ENCODE measurements at regions not wholly inside any gene's neighbourhood (a gene's known extent, or its start where the extent isn't known, plus 50 kb on each side); places are given as distances from the start of the nearest gene placed in this dataset.
"Not testable (repeated sequence)": the region's sequence is repeated elsewhere in the genome, so short reads cannot be mapped to it uniquely, and the experiment has no call there.

DNA sequence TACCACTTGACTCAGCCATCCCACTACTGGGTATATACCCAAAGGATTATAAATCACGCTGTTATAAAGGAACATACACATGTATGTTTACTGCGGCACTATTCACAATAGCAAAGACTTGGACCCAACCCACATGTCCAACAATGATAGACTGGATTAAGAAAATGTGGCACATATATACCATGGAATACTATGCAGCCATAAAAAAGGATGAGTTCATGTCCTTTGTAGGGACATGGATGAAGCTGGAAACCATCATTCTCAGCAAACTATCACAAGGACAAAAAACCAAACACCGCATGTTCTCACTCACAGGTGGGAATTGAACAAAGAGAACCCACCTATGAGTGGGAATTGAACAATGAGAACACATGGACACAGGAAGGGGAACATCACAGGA lies 387.6 kb downstream of the RAD51AP2 start:
- H3K36me3 Mint-ChIP-seq (ENCODE audit: low read depth); H3K4me1 Mint-ChIP-seq (ENCODE audit: low read depth); H3K27me3 Mint-ChIP-seq; H3K4me3 Mint-ChIP-seq; H3K27ac Mint-ChIP-seq; H3K9me3 Mint-ChIP-seq; intact Hi-C loops (cut with micrococcal nuclease): not testable (repeated sequence)

DNA sequence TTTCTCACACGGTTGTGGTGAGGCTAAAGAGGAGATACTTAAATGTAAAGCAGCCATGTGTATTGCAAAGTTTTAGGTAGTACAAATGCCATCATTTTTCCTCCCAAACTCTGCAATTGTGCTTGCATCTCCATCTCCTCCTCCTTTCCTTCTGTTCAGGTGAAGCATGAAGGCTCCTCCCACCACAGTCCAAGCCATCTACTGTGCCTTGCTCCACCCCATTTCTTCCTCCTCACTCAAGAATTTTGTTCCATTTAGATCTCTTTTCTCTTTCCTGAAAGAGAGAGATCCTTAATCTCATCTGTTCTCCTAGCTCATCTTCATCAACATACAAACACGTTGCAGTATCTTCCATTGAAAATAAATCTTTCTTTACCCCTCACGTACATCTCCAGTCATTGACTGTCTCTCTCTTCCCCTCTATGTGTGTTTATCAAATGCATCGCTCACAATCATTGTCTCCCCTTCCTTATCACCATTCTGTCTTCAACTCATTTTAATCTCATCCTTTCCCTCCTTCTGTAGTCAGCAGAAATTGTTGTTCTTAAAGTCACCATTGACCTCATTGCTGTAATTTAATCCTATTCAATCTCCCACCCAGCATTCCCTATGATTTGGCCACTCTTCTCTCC lies 392.1 kb downstream of the RAD51AP2 start:
- Mint-ChIP-seq H3K4me3 (no peak overlapping the region), H3K9me3 (no peaks in the 10 kb centered on the region), H3K27ac (no peak overlapping the region), H3K27me3 (no peaks in the 10 kb centered on the region), H3K4me1 (ENCODE audit: low read depth) (peaks cover 4% of the 10 kb centered on the region), H3K36me3 (ENCODE audit: low read depth) (no peaks in the 10 kb centered on the region)
- intact Hi-C loops (cut with micrococcal nuclease): no loop called here

DNA sequence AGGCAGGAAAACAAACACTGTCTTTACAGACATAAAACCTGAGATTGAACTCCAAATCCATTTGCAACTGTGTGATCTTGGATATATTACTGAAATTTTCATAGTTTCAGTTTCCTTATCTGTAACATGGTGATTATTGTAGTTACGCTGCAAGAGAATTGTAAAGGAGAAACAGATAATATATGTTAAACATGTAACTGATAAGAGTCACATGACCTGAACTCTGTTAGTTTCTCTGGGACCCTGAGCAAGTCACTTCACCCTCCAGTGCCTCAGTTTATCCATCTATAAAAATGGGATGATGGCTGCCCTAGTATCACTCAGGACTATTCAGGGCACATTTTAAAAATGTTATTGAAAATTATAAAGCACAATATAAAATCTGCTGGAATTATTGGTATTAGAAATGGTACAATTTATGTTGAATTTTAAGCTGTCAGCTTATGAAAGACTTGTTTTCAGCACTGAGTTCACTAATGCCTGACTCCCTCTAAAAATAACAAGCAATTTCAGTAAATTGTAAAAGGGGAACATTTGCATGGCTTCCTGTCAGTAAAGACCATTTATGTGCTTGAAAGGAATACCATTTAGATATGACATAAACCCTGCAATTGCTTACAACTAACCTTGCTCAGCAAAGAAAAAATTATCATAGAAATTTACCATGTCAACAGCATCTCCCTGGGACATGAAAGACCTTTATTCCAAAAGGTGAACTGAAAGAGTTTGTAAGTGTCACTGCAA lies 393.5 kb downstream of the RAD51AP2 start:
- Mint-ChIP-seq H3K27me3 (no peaks in the 10 kb centered on the region), H3K4me1 (ENCODE audit: low read depth) (peaks cover 4% of the 10 kb centered on the region), H3K4me3 (no peak overlapping the region), H3K27ac (no peak overlapping the region), H3K36me3 (ENCODE audit: low read depth) (no peaks in the 10 kb centered on the region), H3K9me3 (no peaks in the 10 kb centered on the region)
- intact Hi-C loops (cut with micrococcal nuclease): no loop called here

DNA sequence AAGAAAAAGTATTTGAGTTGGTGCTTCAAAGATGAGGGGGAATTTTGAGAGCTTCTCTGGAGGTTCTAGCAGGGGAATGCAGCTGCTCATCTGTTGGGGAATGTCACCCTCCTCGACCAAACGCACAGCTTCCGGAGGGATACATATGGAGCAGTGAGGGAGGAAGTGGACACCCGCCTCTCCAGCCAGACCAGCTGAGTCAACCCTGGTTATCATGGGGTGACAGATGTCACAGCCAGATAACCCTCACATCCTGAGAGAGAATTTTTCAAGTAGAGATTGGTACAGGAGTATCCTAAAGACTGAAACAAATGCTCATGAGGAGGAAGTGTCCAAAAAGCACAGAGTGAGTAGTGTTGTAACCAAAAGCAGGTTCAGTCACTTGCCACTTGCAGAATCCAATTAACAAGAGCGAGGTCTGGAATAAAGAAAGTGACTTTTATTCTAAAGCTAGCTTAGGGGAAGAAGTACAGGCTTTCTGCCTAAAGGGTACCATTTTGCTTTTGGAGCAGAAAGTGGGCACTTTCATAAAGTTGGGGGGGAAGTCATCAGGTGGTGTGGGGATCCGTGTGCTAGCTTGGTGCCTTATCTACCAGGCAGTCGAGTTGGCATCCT lies 395.2 kb downstream of the RAD51AP2 start:
- Mint-ChIP-seq H3K36me3 (ENCODE audit: low read depth) (no peaks in the 10 kb centered on the region), H3K27ac (no peak overlapping the region), H3K9me3 (no peaks in the 10 kb centered on the region), H3K4me1 (ENCODE audit: low read depth) (peaks cover 4% of the 10 kb centered on the region), H3K27me3 (no peaks in the 10 kb centered on the region), H3K4me3 (no peak overlapping the region)
- intact Hi-C loops (cut with micrococcal nuclease): no loop called here

DNA sequence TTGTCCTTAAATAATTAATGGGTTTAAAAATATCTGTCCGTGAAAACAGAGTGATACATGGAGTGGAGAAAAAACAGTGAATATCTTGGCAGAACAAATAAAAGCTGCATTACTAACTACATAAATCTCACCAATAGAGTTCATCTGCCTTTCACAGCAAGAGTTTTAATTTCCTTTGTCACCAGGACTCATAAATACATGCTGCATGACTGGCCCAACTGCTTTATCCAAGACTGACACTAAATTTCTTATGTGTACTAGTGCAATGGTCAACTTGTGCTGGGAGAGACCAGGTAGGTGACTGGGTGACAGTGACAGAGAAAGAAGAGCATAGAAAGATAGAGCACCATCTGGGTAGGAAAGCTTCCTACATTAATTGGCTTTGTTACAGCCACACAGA lies 402.8 kb downstream of the RAD51AP2 start:
- H3K4me1 Mint-ChIP-seq (ENCODE audit: low read depth): no peaks in the 10 kb centered on the region
- H3K27ac Mint-ChIP-seq: no peak overlapping the region
- H3K9me3 Mint-ChIP-seq: no peaks in the 10 kb centered on the region
- intact Hi-C loops (cut with micrococcal nuclease): no loop called here
- H3K36me3 Mint-ChIP-seq (ENCODE audit: low read depth): no peaks in the 10 kb centered on the region
- H3K4me3 Mint-ChIP-seq: no peak overlapping the region
- no peaks in the 10 kb centered on the region for H3K27me3 Mint-ChIP-seq

DNA sequence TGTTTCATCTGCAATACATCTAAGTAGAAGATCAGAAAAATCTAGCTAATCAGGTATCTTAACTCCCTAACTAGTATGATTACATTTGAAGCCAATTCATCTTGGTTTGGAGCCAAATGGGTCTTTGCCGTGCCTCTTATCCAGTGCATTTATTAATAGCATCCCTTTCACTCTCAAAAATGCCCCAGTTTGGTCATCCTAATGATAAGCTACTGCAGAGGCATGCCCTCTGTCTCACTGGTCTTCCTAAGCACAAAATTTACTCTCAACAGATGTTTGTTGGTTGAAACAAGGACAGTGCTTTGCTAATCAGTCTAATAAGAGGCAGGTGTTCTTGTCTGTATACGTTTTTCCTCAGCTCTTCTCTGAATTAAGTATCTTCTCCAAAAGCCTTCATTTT lies 403.2 kb downstream of the RAD51AP2 start:
- Mint-ChIP-seq H3K4me3 (no peak overlapping the region), H3K9me3 (no peaks in the 10 kb centered on the region), H3K27ac (no peak overlapping the region), H3K4me1 (ENCODE audit: low read depth) (no peaks in the 10 kb centered on the region), H3K36me3 (ENCODE audit: low read depth) (no peaks in the 10 kb centered on the region), H3K27me3 (no peaks in the 10 kb centered on the region)
- intact Hi-C loops (cut with micrococcal nuclease): no loop called here

DNA sequence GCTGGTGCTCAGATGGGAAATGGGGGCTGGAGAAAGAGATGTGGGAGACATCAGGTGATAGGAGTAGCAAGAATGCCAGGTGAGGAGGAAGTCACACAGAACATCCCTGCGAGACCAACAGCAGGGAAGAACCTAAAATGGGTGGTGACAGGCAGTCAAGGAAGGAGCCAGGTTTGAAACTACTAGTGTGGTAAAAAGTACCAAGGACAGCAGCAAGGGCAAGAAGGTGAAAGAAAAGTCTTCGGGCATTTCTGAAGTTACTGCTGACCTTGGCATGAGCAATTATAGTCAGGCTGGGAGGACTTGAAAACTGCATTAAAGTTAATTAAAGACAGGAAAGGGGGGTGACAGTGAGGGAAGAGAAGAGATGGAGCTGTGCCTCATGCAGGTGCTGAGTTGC lies 410.4 kb downstream of the RAD51AP2 start:
- Mint-ChIP-seq H3K36me3 (ENCODE audit: low read depth) (no peaks in the 10 kb centered on the region), H3K27ac (no peak overlapping the region), H3K27me3 (no peaks in the 10 kb centered on the region), H3K4me1 (ENCODE audit: low read depth) (no peaks in the 10 kb centered on the region), H3K9me3 (no peaks in the 10 kb centered on the region), H3K4me3 (no peak overlapping the region)
- intact Hi-C loops (cut with micrococcal nuclease): no loop called here

DNA sequence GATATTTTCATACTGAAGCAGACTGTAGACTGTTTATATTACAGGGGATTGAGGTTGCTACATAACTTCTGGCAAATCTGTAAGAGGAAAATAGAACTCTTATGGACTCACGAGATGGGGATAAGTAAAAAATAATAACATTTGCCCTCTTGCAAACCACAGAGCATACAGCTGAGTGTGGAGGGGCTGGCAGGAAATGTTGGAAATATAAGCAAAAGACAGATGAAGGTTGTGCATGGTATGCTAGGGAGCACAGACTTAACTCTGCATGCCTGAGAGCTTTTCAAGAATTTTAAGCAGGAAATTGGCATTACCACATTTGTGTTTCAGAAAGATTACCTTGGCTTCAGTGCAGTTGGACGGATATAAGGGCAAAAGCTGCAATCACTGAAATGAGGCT lies 411.1 kb downstream of the RAD51AP2 start:
- no peaks in the 10 kb centered on the region for H3K9me3 Mint-ChIP-seq
- no peaks in the 10 kb centered on the region for H3K4me1 Mint-ChIP-seq (ENCODE audit: low read depth)
- no peak overlapping the region for H3K4me3 Mint-ChIP-seq
- intact Hi-C loops (cut with micrococcal nuclease): no loop called here
- H3K27ac Mint-ChIP-seq: no peak overlapping the region
- H3K27me3 Mint-ChIP-seq: no peaks in the 10 kb centered on the region
- no peaks in the 10 kb centered on the region for H3K36me3 Mint-ChIP-seq (ENCODE audit: low read depth)

DNA sequence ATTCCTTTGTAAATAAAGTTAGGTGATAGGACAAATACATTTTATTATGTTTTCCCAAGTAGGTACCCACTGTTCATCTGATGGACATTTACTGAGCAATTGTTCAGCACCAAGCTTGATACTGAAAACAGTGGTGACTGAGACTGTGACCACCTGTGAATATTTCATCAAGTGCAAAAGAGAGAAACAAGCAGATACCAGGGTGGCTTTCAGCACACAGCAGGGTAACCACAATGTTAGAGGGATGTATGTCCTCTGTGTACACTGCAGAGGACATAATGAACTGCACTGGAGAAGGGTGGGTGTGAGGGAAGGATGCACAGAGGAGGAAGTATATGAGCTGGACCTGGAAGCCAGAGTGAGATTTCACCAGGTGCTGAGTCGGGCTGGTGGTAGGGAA lies 411.8 kb downstream of the RAD51AP2 start:
- no peaks in the 10 kb centered on the region for H3K9me3 Mint-ChIP-seq
- H3K36me3 Mint-ChIP-seq (ENCODE audit: low read depth): no peaks in the 10 kb centered on the region
- intact Hi-C loops (cut with micrococcal nuclease): no loop called here
- no peak overlapping the region for H3K4me3 Mint-ChIP-seq
- H3K4me1 Mint-ChIP-seq (ENCODE audit: low read depth): no peaks in the 10 kb centered on the region
- H3K27ac Mint-ChIP-seq: no peak overlapping the region
- H3K27me3 Mint-ChIP-seq: no peaks in the 10 kb centered on the region

DNA sequence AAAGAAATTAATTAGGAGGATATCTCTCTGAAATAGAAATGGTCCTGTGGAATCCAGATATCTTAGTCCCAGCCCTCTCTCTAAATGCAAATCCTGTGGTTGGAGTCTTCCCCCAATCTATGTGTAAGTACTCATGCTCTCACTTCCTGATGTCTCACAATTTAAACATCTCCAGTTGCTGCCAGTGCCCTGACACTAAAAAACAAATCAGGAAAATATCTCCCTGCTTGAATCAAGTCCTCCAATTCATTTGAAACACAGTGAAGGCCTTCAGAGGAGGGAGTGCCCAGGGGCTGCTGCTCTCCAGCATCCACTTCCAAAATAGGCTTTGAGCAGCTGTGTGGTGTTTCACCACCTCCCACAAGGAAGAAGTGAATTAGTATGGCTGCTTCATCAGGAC lies 413.8 kb downstream of the RAD51AP2 start:
- no peak overlapping the region for H3K27ac Mint-ChIP-seq
- no peaks in the 10 kb centered on the region for H3K27me3 Mint-ChIP-seq
- intact Hi-C loops (cut with micrococcal nuclease): no loop called here

DNA sequence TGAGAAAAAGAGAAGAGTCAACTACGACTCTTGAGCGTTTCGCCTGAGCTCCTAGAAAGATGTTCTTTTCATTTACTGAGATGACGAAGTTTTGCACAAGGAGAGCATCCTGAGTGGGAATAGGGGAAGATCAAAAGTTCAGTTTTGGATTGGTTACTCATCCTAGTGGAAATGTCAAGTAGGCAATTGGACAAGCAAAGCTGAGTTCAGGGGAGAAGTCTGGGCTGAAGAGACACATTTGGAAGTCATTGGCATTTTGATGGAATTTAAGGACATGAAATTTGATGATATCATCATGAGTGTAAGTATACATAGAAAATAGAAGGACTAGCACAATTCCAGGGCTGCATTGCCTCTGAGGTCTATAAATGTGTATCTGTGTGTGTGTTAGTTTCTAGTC lies 416.6 kb downstream of the RAD51AP2 start:
- Mint-ChIP-seq H3K9me3 (no peaks in the 10 kb centered on the region), H3K27me3 (no peaks in the 10 kb centered on the region), H3K36me3 (ENCODE audit: low read depth) (no peaks in the 10 kb centered on the region), H3K4me3 (no peak overlapping the region), H3K27ac (no peak overlapping the region), H3K4me1 (ENCODE audit: low read depth) (no peaks in the 10 kb centered on the region)
- intact Hi-C loops (cut with micrococcal nuclease): no loop called here

More for the DNA sequence above, 413.8 kb downstream of the RAD51AP2 start:
- Mint-ChIP-seq H3K36me3 (ENCODE audit: low read depth) (no peaks in the 10 kb centered on the region), H3K4me3 (no peak overlapping the region), H3K4me1 (ENCODE audit: low read depth) (no peaks in the 10 kb centered on the region), H3K9me3 (no peaks in the 10 kb centered on the region)

DNA sequence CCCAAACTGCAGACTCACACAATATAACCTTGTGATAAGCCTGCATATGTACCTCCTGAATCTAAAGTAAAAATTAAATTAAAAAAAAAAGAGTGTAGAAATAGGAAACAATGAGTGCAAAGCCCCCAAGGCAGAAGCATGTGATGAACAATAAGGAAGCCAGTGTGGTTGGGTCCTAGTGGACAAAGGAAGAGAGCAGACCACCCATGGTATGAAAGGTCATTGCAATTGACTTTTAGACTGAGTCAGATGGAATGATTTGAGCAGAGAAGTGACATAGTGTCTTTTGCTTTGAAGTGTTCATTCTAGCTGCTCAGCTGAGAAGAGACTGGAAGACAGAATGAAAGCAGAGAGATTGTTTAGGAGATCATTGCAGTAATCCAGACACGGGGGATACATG lies 417.1 kb downstream of the RAD51AP2 start:
- no peaks in the 10 kb centered on the region for H3K4me1 Mint-ChIP-seq (ENCODE audit: low read depth)
- no peaks in the 10 kb centered on the region for H3K27me3 Mint-ChIP-seq
- H3K36me3 Mint-ChIP-seq (ENCODE audit: low read depth): no peaks in the 10 kb centered on the region
- H3K27ac Mint-ChIP-seq: no peak overlapping the region
- no peak overlapping the region for H3K4me3 Mint-ChIP-seq
- H3K9me3 Mint-ChIP-seq: no peaks in the 10 kb centered on the region
- intact Hi-C loops (cut with micrococcal nuclease): no loop called here

DNA sequence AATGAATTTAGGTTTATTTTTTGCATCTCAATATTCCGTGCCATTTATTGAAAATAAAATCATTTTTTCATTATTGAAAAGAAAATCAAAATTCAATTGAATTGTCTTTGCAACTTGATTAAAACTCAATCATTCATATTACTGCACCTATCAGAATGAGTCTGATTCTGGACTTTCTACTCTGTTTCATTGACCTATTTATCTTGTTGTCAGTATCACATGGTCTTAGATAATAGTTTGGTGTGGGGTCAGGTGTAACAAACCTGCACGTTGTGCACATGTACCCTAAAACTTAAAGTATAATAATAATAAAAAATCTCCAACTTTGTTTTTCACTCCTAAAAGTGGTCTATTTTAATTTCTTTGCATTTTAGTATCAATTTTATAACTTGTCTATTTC lies 422.9 kb downstream of the RAD51AP2 start:
- H3K27ac Mint-ChIP-seq: no peak overlapping the region
- no peak overlapping the region for H3K4me3 Mint-ChIP-seq
- no peaks in the 10 kb centered on the region for H3K36me3 Mint-ChIP-seq (ENCODE audit: low read depth)
- no peaks in the 10 kb centered on the region for H3K27me3 Mint-ChIP-seq
- H3K4me1 Mint-ChIP-seq (ENCODE audit: low read depth): no peaks in the 10 kb centered on the region
- intact Hi-C loops (cut with micrococcal nuclease): no loop called here
- no peaks in the 10 kb centered on the region for H3K9me3 Mint-ChIP-seq

DNA sequence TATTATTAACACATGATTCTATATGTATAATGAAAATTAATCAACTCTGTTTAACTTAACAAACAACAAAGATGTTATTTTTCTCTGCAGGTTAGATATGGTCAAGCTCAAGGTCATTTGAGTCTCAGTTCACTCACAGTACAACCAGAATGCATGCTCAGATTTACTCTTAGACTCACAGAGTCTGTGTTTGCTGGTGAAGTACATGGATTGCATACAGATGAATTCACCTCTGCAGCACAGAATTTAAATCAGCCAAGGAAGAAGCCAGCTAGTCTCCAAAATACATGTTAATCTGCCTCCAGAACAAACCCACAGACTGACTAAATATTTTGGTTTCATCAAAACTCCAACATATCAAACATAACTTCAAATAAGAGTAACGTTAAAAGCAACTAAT lies 424.5 kb downstream of the RAD51AP2 start:
- H3K4me3 Mint-ChIP-seq: no peak overlapping the region
- H3K4me1 Mint-ChIP-seq (ENCODE audit: low read depth): no peaks in the 10 kb centered on the region
- intact Hi-C loops (cut with micrococcal nuclease): no loop called here
- H3K27ac Mint-ChIP-seq: no peak overlapping the region
- no peaks in the 10 kb centered on the region for H3K36me3 Mint-ChIP-seq (ENCODE audit: low read depth)
- no peaks in the 10 kb centered on the region for H3K9me3 Mint-ChIP-seq
- H3K27me3 Mint-ChIP-seq: no peaks in the 10 kb centered on the region

DNA sequence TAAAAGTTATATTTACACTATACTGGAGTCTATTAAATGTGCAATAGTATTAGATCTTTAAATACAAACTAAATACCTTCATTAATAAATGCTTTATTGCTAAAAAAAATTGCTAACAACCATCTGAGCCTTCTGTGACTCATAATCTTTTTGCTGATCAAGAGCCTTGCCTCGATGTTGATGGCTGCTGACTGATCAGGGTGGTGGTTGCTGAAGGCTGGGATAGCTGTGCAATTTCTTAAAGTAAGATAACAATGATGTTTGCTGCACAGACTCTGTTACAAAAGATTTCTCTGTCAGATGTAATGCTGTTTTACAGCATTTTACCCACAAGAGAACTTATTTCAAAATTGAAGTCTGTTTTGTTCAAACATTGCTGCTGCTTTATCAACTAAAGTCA lies 421.4 kb upstream of the CYRIA start:
- Mint-ChIP-seq H3K9me3 (no peaks in the 10 kb centered on the region), H3K27ac (no peak overlapping the region), H3K4me3 (no peak overlapping the region), H3K36me3 (ENCODE audit: low read depth) (no peaks in the 10 kb centered on the region), H3K27me3 (no peaks in the 10 kb centered on the region), H3K4me1 (ENCODE audit: low read depth) (no peaks in the 10 kb centered on the region)
- intact Hi-C loops (cut with micrococcal nuclease): no loop called here

All from dendritic cell treated with granulocyte-macrophage colony-stimulating factor and Interleukin-4, amounts not matched to agents 40 ng/mL and 50 ng/mL, for 4 days (primary cell).